GM12872 (cell line): ENCODE measurements at regions not wholly inside any gene's neighbourhood (a gene's known extent, or its start where the extent isn't known, plus 50 kb on each side); places are given as distances from the start of the nearest gene placed in this dataset.

Experiments
- TF ChIP-seq, protein P1 (sequence below): IDR thresholded peaks from 3 replicates; pipeline ENCODE4 v1.5.1; 2011; ENCODE audit warnings: low read depth, mild to moderate bottlenecking, low read length, moderate library complexity; ENCODE audit not compliant: insufficient read depth

- TF ChIP-seq, protein P1, sequence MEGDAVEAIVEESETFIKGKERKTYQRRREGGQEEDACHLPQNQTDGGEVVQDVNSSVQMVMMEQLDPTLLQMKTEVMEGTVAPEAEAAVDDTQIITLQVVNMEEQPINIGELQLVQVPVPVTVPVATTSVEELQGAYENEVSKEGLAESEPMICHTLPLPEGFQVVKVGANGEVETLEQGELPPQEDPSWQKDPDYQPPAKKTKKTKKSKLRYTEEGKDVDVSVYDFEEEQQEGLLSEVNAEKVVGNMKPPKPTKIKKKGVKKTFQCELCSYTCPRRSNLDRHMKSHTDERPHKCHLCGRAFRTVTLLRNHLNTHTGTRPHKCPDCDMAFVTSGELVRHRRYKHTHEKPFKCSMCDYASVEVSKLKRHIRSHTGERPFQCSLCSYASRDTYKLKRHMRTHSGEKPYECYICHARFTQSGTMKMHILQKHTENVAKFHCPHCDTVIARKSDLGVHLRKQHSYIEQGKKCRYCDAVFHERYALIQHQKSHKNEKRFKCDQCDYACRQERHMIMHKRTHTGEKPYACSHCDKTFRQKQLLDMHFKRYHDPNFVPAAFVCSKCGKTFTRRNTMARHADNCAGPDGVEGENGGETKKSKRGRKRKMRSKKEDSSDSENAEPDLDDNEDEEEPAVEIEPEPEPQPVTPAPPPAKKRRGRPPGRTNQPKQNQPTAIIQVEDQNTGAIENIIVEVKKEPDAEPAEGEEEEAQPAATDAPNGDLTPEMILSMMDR, result no peak
Measured at GRCh38 chr5:60352992-60353599, 346.9 kb downstream of the DEPDC1B start.

GRCh38 chr5:60350794-60351193 lies 349.2 kb downstream of the DEPDC1B start:
- TF ChIP-seq, protein P1, result no peak

DNA sequence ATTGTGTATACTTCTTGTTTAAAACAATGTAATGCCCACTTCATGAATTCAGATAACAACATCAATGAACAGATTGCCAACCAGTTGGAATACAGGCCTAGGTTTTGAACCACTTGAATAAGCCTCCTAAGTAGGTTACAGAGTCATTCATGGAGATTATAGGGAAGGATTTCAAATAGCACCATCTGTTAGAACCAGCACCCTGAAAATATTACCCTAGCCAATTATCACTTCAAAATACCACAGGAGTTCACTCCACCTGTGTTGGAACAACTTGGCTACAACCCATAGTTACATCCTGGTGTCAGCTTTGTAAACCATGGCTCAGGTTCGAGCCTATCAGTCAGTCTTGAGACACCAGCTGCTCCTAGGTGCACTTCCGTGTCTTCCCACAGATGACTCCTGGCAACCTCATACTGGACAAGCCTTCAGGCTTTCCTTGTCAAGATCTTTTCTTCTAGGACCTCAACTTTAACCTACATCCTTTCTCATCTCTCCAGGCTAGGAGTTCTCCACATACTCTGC lies 350.0 kb downstream of the DEPDC1B start:
- TF ChIP-seq, protein P1, result no peak

- TF ChIP-seq, protein P1, result no peak
Measured at GRCh38 chr5:60346393-60346792, 353.6 kb downstream of the DEPDC1B start.

GRCh38 chr5:60343102-60343501 lies 356.9 kb downstream of the DEPDC1B start:
- TF ChIP-seq, protein P1, result no peak

DNA sequence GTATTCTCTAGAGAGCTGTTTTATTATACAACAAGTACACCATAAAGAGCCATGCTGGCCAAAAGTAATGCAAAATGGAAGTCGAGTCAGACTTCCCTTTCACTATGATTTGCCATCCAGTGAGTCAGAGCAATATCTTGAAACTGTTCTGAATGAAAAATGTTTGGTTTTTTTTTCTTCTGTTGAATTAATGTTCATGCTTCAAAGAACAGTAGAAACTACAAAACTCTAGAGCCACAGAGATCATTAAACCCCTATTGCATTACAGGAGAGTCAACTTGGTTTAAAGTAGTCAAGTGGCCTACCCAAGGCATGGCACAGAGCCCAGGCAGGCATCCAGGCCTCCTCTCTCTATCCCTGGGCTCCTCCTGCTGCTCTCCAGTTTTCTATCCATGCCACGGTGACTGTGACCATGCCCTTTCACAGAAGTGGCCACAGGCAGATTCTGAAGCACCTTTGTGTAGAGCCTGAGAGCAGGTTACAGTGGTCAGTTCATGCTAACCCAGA lies 358.9 kb downstream of the DEPDC1B start:
- TF ChIP-seq, protein P1, result no peak

- TF ChIP-seq, protein P1, result no peak
Measured at GRCh38 chr5:60340326-60340725, 359.6 kb downstream of the DEPDC1B start.
